Psoas muscle (tissue), 7 donors: ENCODE measurements at regions not wholly inside any gene's neighbourhood (a gene's known extent, or its start where the extent isn't known, plus 50 kb on each side); places are given as distances from the start of the nearest gene placed in this dataset.
"Not testable (repeated sequence)": the region's sequence is repeated elsewhere in the genome, so short reads cannot be mapped to it uniquely, and the experiment has no call there.

Experiments used
- ATAC-seq, 4 donors: fragments of 200-7000 bp; cut with Tn5 transposase; one replicate each; pipeline ENCODE4 v1.9.1; 2020; ENCODE audit warnings: moderate library complexity in 3 of 4, mild to moderate bottlenecking in 2 of 4
- DNase-seq, 2 donors: peaks; one replicate each; pipeline ENCODE4 v3.0.0-alpha.2; 2020
- H3K27ac ChIP-seq: fragments of 200-600 bp; one replicate; pipeline ENCODE4 v1.8.0; 2022
- H3K27me3 ChIP-seq, 3 donors: fragments of 200-600 bp in 1 of 3; one replicate each; pipeline versions ENCODE4 v1.6.1 to v1.8.0; 2013 to 2022; ENCODE audit warnings: low read length in 2 of 3, mild to moderate bottlenecking in 2 of 3, moderate library complexity in 1 of 3; ENCODE audit not compliant: insufficient read depth in 3 of 3
- H3K36me3 ChIP-seq, 2 donors: fragments of 200-600 bp in 1 of 2; one replicate each; pipeline versions ENCODE4 v1.6.1 to v1.8.0; 2013 to 2022; ENCODE audit warnings: low read depth in 1 of 2, mild to moderate bottlenecking in 1 of 2, moderate library complexity in 1 of 2; ENCODE audit not compliant: insufficient read depth in 1 of 2
- H3K4me1 ChIP-seq: fragments of 200-600 bp; one replicate; pipeline ENCODE4 v1.8.0; 2022
- H3K4me3 ChIP-seq: fragments of 200-600 bp; one replicate; pipeline ENCODE4 v1.8.0; 2022; ENCODE audit warnings: mild to moderate bottlenecking
- H3K9me3 ChIP-seq: fragments of 200-600 bp; one replicate; pipeline ENCODE4 v1.8.0; 2022
- WGBS, 3 donors: extraction: QIAGEN DNeasy Blood & Tissue Kit; methylation state at CpG; one replicate each; pipeline versions ENCODE4 v1.1.6 to v1.1.7; 2013; 5-methylcytosine and 5-hydroxymethylcytosine counted together
- intact Hi-C, 2 donors: fragments of 100-400 bp; cut with DNase I; formaldehyde crosslinking; loops; one replicate each; pipeline versions ENCODE4 v1.11.0 to v1.14.2; 2022
- donor health status: healthy with polysubstance abuse.
- donor health status: DM: no; HTN: no; CAD: no; lungs with moderate emphysema.
- donor health status: Bipolar disorder and iron deficiency.
- donor health status: healthy.
- donor health status: DM: yes; HTN: yes; CAD: no.
- donor health status: DM: no; HTN: no; CAD: no.
- donor health status: DM: yes; HTN: yes; CAD: no.

- H3K9me3 ChIP-seq, H3K27me3 ChIP-seq, DNase-seq, H3K4me3 ChIP-seq, H3K4me1 ChIP-seq, ATAC-seq, intact Hi-C loops, H3K36me3 ChIP-seq, H3K27ac ChIP-seq: not testable (repeated sequence)
- 57 to 59% (median 57%) methylated on average over 15 of the region's 15 CpGs for WGBS, 3 donors
These were observed 127.0 kb downstream of the ART5 start for GRCh38 chr11:3514635-3515424.

GRCh38 chr11:3513311-3513710 is 128.5 kb downstream of the ART5 start:
- H3K4me3 ChIP-seq: not testable (repeated sequence)

GRCh38 chr11:3512751-3513150 is 129.0 kb downstream of the ART5 start:
- DNase-seq, H3K4me1 ChIP-seq, H3K36me3 ChIP-seq, H3K27me3 ChIP-seq, ATAC-seq, intact Hi-C loops, H3K4me3 ChIP-seq, H3K9me3 ChIP-seq, H3K27ac ChIP-seq: not testable (repeated sequence)
- WGBS, 3 donors: 47 to 50% (median 48%) methylated on average over 6 of the region's 6 CpGs

More at GRCh38 chr11:3513311-3513710, 128.5 kb downstream of the ART5 start:
- H3K27ac ChIP-seq, H3K4me1 ChIP-seq, ATAC-seq, H3K36me3 ChIP-seq, DNase-seq, intact Hi-C loops, H3K27me3 ChIP-seq, H3K9me3 ChIP-seq: not testable (repeated sequence)
- WGBS, 3 donors: 79 to 82% (median 79%) methylated on average over 10 of the region's 12 CpGs

GRCh38 chr11:3512133-3512703 is 129.6 kb downstream of the ART5 start:
- H3K36me3 ChIP-seq, ATAC-seq, H3K4me3 ChIP-seq, intact Hi-C loops, DNase-seq, H3K9me3 ChIP-seq, H3K4me1 ChIP-seq, H3K27ac ChIP-seq, H3K27me3 ChIP-seq: not testable (repeated sequence)
- WGBS, 3 donors: 25 to 30% (median 29%) methylated on average over 12 of the region's 12 CpGs

- H3K36me3 ChIP-seq, H3K4me3 ChIP-seq, H3K4me1 ChIP-seq, DNase-seq, H3K27ac ChIP-seq, H3K9me3 ChIP-seq, intact Hi-C loops, ATAC-seq, H3K27me3 ChIP-seq: not testable (repeated sequence)
- 41 to 51% (median 48%) methylated on average over 8 of the region's 8 CpGs for WGBS, 3 donors
These were observed 130.2 kb downstream of the ART5 start for GRCh38 chr11:3511416-3512132.

GRCh38 chr11:3509563-3509962 is 130.6 kb upstream of the ZNF195 start:
- WGBS, 3 donors: 84 to 92% (median 88%) methylated on average over 6 of the region's 6 CpGs
- H3K4me1 ChIP-seq, DNase-seq, H3K4me3 ChIP-seq, H3K9me3 ChIP-seq, H3K27ac ChIP-seq, intact Hi-C loops, ATAC-seq, H3K27me3 ChIP-seq, H3K36me3 ChIP-seq: not testable (repeated sequence)

- H3K36me3 ChIP-seq, H3K4me3 ChIP-seq, H3K27ac ChIP-seq, H3K9me3 ChIP-seq, H3K27me3 ChIP-seq, intact Hi-C loops, H3K4me1 ChIP-seq, DNase-seq, ATAC-seq: not testable (repeated sequence)
- 49 to 57% (median 53%) methylated on average over 4 of the region's 4 CpGs for WGBS, 3 donors
These were observed 120.3 kb upstream of the ZNF195 start for GRCh38 chr11:3499198-3499597.

GRCh38 chr11:3498356-3498755 is 119.4 kb upstream of the ZNF195 start:
- H3K9me3 ChIP-seq, H3K4me1 ChIP-seq, H3K27me3 ChIP-seq, ATAC-seq, DNase-seq, intact Hi-C loops, H3K4me3 ChIP-seq, H3K27ac ChIP-seq, H3K36me3 ChIP-seq: not testable (repeated sequence)
- 60 to 80% (median 63%) methylated on average over 4 of the region's 4 CpGs for WGBS, 3 donors

- 0 to 58% (median 35%) methylated on average over 1 to 3 of the region's 4 CpGs for WGBS, 3 donors
These were observed 114.2 kb upstream of the ZNF195 start for GRCh38 chr11:3493152-3493551.

GRCh38 chr11:3488003-3488402 is 109.1 kb upstream of the ZNF195 start:
- 25 to 40% (median 30%) methylated on average over 2 of the region's 2 CpGs for WGBS, 3 donors
- DNase-seq, H3K9me3 ChIP-seq, H3K27ac ChIP-seq, ATAC-seq, H3K27me3 ChIP-seq, H3K4me3 ChIP-seq, intact Hi-C loops, H3K36me3 ChIP-seq, H3K4me1 ChIP-seq: not testable (repeated sequence)

More at GRCh38 chr11:3493152-3493551, 114.2 kb upstream of the ZNF195 start:
- H3K36me3 ChIP-seq, H3K27ac ChIP-seq, DNase-seq, ATAC-seq, H3K27me3 ChIP-seq, H3K4me1 ChIP-seq, H3K4me3 ChIP-seq, intact Hi-C loops, H3K9me3 ChIP-seq: not testable (repeated sequence)

- H3K27me3 ChIP-seq, ATAC-seq, H3K9me3 ChIP-seq, H3K27ac ChIP-seq, intact Hi-C loops, DNase-seq, H3K36me3 ChIP-seq, H3K4me1 ChIP-seq, H3K4me3 ChIP-seq: not testable (repeated sequence)
- 33 to 57% (median 49%) methylated on average over 8 to 10 of the region's 10 CpGs for WGBS, 3 donors
These were observed 106.8 kb upstream of the ZNF195 start for GRCh38 chr11:3485737-3486136.
